NCI-H2107 treated with DMSO at 0.1 percent for 48 hours (cell line): ENCODE measurements at regions not wholly inside any gene's neighbourhood (a gene's known extent, or its start where the extent isn't known, plus 50 kb on each side); places are given as distances from the start of the nearest gene placed in this dataset.

ENCODE experiments used
- DNase-seq: peaks from one replicate; lab custom pipeline; 2025; ENCODE audit not compliant: unreplicated experiment; lab: John Stamatoyannopoulos, UW

DNA sequence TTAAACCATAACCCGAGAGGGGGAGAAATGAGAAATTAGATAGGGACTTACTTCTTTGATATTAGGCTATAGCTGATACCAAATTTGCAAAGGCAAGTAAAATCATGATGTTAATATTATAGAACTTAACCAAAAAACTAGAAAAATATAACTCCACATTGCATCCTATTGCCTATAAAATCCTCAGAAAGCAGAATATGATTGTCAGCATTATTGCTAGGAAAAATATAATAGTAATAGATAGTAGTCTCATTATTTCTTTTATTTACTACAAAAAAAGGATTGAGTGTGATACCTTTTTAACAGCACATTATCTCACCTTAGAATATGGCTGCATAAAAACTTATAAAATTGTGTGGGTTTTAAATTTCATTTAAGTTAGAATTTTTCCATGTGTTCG is 206.5 kb upstream of the CDIN1 start:
- no peak for DNase-seq

DNA sequence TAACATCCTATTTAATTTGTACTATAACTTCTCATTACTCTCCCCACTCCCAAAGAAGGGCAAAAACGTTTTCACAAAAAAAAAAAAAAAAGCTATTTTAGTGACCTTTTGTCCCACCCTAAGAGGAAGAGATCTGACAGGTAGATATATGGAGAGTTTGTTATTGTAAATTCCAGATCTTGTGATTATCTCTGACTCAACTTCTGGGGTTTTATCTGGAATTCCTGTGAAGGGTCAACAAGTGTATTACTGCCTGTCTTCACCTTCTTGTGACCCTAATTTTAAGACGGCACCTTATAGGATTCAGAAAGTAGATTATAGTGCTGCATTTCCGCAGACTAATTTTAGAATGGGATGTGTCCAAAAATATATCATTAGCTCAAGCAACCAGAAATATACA is 205.9 kb upstream of the CDIN1 start:
- no peak for DNase-seq

DNA sequence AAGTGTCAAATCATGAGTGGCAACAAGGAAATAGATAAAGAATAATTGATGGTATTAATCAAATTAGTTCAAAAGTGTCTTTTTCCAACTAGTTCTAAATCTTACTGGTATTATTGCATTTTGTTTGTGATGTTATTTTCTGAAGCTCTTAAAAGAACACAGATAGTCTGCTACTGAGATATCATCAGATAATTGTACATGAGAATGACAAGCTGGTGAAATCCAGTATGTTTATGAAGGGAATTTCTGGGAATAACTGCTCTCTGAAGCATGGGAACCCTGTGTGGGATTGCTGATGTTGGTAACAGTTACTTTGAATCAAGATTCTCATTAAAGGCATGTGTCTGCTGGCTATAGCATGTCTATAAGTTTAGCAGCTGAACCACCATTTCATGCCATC is 190.3 kb upstream of the CDIN1 start:
- DNase-seq, result no peak

DNA sequence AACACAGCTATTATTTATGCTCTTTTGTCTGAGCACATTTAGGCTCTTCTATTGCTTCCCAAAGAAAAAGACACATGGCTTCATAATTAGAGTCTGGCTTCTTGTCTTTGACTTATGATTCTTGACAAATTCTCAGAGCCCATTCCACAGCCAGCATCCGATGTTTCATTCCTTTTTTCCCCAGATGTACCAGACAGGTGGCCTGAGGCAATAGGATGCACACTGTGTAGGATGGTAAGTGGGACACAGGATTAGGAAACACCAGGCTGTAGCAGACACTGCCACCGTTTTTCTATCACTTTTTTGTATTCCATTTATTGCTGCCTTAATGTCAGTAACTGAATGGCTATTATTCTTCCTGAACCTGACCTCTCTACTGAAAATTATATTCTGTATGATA is 188.9 kb upstream of the CDIN1 start:
- no peak for DNase-seq

DNA sequence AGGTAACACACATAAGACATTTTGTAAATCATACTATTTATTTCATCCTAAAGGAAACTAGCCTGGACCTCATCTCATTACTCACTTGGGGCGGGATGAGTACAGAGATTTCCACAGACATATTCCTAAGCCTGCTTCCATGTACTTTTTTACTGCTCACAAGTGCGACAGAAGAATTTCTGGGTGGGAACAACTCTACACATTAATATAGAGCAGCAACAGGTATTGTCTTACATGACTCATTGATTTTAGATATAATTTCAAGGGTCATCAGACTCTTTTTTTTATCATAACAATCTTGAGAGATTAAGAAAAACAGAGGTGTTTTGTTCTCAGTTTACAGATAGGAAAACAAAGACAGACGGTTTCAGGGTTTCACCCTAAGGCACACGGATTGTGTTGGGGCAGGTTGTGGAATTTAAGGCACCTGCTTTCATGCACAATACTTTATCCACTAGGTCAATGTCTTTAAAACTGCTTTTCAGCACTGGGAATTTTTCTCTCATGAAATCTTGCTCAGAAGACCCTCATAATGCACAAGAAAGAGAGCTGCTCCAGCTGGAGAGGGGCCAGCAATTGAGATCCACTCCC is 186.7 kb upstream of the CDIN1 start:
- DNase-seq, result no peak

DNA sequence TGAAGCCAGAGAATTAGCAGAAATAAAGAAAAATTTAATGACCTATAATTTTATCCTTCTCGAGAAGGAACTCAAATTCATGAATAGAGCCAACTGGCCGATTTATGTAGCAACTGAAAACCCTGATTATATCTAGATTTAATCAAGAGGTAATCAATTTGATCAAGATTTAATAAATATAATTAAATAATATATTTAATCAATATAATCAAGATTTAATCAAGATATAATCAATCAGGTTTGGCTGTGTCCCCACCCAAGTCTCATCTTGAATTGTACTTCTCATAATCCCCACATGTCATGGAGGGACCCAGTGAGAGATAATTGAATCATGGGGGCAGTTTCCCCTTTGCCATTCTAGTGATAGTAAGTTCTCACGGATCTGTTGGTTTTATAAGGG is 181.2 kb upstream of the CDIN1 start:
- no peak for DNase-seq

DNA sequence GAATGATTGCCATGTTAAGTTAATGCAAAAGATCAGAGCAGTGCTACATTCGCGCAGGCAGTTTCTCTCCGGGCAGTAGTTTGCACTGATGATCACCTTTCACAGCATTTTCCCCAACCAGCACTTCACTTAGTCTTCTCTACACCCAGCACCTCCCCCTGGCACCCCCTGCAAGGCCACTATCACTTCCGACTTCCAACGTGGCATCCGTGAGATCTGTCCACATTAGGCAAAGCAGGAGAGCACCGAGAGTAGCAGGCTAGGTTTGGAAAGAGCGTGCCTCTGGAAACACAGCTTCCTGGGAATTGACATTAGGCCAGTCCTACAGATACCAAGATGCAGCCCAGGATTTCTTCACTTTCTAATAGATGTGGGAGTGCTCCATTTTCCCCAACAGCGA is 180.2 kb upstream of the CDIN1 start:
- no peak for DNase-seq

DNA sequence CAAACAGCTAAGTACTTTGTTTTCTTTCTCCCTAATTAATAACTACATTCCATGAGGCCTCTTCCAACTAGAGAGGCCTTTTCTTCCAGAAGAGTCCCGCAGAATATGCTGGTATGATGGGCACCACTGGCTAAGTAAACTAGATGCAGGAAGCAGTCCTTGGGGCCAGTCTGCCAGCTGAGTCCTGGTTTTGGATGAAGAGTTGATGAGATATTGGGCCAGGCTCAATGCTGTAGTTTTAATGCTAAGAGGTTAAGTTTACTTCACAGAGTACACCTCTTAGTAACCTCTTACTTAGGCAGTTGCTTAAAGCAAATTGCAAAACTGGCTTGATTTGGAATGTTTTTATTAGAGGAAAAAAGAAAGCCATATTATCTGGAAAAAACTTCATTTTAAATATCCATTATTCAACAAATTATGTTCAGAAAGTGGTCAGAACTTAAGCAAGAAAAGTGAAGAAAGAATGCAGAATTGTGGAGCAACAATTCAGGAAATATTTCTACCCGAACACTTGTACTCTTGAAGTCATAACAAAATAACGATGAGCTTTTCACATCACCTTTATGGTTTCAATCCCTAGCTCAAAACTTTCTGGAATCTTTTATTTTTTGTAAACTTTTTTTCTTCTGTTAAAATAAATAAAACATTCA is 178.4 kb upstream of the CDIN1 start:
- no peak for DNase-seq

DNA sequence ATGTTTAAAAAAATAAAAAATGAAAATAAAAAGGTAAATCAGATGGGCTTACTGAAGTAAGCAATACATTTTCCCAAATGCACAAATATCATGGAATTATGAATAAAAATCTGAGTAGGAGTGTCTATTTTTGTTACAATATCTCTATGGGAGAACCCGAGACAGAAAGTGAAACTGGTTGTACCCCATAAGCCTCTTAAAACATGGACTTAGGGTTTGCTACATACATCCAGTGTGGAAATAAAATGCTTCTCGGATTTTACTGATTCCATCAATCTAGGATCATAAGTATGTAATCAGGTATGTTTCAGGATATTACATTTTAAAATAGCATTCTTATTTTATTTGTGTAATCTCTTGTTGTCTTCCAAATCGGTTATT is 177.8 kb upstream of the CDIN1 start:
- no peak for DNase-seq

DNA sequence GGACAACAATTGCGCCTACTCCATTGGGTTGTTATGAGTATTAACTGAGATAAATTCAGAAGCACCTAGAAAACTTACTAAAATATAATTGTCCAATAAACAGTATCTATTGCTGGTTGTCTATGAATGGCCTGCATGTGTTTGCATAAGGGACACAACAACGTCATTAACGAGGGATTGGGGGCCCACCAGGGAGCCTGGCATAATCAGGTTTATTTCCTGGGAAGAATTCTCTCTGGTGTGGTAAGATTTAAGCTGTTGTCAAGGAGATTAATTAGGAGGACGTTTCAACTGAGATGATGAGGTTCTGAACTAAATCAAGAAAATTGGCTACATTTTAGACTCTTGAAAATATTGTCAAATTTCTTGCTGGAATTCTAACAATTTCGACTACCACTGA is 176.1 kb upstream of the CDIN1 start:
- DNase-seq, result no peak

DNA sequence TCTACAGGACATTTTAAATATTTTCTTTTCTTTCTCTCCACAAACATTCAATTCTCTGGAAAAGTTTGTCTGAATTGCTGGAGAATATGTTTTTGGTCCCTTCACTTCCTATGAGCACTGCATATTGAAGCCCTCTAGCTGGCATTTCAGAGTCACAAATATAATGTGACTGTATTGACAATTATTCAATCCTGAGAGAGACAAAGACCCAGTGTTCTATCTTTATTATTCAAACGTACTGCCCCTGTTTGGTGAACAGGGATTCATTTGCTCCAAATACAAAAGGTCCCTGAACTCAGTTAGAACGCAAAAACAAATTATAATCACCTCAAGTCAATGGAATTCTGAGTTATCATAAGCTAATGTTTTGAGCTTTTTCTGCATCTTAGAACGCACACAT is 173.1 kb upstream of the CDIN1 start:
- no peak for DNase-seq

DNA sequence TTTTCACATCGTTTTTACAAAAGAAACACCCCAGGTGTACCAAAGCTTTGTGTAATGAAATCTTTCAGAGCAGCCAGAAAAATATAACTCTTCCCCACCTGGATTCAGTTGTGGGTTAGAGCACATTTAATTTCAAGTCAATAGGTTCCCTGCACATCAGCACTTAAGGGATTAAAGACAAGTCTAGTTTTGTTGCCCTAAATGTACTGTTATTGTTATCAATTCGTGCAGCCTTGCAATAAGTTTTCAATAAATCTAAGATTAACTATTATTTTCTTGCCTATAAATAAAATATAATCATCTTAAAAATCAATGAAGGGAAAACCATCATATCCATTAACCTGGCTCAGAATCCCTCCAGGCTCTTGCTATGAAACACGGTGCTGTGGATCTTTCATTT is 172.5 kb upstream of the CDIN1 start:
- no peak for DNase-seq

DNA sequence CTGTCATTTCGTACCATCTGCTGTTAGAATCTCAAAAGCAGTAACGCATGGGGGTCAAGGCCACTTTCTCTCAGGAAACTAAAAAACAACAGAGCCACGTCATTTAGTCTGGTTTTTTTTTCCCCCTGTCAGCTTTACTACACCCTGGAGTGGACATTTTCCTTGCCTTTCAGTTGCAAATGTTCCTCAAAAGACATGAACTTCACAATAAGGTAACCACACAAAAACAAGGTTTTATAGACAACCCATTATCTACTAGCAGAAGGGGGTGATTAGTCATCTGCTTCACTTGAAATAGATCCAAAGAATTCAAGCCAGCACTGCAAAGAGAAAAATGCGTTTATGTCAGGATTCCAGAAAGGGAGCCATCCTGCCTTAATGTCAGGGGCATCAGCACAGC is 171.8 kb upstream of the CDIN1 start:
- DNase-seq, result peak; percentile 4

DNA sequence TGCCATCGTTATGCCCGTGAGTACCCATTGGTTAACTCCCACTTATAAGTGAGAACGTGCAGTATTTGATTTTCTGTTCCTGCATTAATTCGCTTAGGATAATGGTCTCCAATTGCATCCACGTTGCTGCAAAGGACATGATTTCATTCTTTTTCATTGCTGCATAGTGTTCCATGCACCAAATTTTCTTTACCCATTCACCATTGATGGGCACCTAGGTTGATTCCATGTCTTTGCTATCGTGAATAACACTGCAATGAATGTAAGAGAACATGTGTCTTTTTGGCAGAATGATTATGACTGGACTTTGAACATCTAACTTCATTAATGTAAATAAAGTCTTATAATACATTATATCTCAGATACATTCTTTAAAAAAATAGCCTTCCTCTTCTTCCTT is 169.6 kb upstream of the CDIN1 start:
- DNase-seq, result no peak

DNA sequence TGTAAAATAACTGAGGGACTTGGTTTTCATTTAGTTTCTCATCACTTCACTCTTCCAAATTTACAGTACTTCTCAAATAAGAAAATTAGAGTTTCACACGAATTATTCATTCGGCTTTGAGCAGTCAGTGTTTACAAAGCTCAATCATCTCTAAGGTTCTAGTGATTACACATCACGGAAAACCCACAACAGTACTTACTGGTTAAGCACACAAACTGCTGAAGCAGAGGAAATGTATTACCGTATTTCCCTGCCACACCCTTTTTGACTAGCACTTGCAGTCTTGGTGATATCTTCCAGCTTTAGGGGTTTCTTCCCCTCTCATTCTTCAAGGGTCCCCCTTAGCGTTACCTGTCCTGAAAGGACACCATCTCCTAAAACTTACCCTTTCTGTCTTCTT is 164.8 kb upstream of the CDIN1 start:
- DNase-seq, result no peak

DNA sequence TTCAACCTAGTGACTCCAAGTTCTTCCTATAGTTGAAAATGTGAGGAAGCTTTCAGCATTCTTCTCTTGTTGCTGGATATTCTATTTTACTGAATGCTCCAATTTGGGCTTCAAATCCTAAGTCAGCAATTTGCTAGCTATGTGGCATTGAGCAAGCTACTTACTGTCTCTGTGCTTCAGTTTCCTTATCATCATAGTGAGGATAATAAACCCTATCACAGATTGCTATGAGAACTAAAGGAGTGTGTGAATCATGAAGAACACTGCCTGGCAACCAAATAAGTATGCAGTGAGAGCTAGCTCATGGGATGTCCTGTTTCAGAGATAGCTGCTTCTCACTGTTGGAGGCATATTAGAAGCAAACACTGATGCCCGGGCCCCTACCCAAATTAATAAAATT is 163.8 kb upstream of the CDIN1 start:
- DNase-seq, result no peak

DNA sequence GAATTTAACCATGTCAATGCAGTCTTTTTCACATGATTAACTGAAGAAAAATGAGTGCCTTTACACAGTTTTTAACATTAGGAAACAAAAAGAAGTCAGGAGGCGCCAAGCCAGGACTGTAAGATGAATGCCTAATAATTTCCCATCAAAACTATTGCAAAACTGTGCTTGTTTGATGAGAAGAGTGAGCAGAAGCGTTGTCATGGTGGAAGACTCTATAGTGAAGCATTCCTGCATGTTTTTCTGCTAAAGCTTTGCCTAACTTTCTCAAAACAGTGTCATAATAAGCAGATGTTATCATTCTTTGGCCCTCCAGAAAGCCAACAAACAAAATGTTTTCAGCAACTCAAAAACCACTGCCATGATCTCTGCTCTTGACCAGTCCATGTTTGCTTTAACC is 156.8 kb upstream of the CDIN1 start:
- DNase-seq, result no peak

DNA sequence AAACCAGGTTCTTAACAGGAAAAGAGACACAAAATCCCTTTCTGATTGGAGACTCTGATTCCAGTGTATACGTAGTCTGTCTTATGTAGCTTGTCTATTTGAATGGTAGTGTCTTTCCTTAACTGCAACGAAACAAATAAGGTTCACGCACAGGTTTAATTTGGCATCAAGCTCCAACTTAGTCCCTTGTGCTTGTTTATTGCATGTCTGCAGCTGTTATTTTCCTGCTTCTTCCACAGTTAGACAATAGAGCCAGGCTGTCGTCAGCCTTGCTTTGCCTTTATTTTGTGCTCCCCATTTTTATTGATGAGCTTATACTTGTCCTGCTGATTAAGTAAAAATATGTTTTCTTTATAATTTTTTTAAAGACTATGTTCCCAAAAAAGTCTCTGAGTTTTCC is 152.7 kb upstream of the CDIN1 start:
- DNase-seq, result no peak

DNA sequence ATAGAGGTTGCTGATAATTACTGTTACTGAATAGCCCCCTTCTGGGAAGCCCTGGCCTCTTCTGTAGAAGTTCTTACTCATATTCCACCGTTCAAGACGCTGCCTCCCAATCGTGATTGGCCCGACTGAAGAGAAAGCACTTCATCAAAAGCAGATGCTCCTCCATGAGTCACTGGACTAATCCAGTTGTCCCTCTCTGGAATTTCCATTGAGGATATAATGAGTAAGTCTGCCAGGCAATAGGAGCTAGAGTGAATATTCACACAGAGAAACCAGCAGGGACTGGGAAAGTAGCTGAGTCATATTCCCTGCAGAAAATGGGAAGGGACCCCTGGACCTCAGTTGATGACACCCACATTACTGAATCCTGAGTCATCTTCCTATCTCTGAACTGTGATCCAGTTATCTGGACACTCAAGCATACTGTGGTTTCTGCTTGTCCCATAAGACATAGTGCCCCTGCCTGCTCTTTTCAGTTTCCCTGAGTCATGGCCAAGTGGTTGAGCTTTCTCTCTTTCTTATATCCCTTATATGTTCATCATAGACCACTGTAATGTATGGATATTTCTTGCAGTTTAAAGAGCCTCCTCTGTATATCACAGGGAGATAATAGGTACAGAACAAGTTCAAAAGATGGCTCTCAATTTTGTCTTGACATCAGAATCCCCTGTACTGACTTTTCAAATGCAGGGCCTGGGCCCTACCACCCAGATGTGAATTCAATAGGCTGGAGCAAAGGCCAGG is 151.2 kb upstream of the CDIN1 start:
- DNase-seq, result no peak

DNA sequence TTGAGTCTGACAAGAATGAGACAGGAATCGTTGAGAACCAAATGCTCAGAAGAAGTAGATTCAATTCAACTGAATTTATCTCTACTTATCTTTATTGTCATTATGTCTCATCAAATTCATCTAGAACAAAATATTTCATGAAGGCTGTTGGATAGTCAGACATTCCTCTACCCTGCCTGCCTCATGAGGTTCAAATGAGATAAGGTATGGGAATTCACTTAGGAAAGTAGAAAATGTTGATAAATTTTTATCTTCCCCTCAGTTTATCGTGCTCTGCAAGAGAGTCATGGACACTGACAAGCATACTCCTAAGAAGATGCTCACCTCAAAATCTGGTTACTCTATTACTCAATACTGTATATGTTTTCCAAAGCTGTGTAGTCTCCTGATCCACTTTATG is 149.7 kb upstream of the CDIN1 start:
- no peak for DNase-seq

DNA sequence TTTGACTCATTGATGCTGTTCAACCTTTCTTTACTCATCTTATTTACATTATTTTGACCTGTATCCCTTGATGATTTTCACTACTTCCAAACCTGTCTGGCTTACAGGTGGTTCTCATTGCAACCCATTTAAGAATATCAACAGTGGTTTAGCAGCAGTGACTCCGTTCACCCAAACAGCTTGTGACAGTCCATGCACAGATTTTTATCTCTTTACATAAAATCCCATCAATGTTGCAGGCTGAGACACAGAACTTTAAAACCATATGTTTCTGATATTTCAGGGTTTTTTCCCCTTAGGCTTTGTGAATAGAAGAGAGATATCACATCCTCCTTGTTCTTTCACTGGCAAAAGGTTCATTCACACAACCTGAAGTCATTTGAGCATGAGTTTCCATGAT is 149.1 kb upstream of the CDIN1 start:
- no peak for DNase-seq

DNA sequence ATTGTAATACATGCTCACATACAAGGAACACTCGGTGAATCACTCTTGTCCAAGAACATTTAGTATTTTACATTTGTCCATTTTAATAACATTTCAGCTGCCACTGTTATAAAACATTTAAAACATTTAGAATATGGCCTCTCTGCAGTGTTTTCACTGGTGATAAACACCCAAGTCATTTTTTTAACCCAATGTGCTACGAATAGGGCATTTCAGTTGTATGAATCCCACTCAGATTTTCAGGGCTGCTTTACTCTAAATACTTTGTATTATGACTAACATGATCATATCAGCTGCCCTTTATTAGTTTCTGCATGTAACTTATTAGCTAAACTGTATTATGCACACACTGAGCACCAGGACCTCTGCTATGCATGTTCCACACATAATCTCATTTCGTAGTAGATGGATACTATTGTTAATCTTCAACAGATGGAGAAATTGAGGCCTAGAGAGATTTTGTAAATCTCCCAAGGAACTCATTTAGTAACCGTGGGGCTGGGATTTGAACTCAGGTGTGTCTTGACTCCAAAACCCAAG is 148.6 kb upstream of the CDIN1 start:
- DNase-seq, result no peak

DNA sequence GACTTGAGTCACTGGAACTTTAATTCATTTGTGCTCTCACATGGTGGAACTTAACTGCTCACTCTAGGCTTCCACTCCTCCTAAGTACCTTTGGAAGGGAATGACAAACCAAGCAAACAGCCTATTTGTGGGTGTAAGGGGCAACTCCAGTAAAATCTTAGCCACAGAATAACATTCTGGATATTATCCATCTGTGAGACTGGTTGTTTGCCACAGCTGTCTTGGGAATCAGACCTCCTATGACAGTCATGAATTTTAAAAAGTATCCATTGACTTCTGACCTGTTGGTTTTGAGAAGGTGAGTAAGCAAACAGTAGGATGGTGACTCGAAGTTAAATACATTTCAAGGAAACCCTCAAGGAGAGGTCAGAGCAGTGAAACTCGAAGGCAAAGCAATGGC is 147.3 kb upstream of the CDIN1 start:
- no peak for DNase-seq
